NCI-H187 (cell line): ENCODE measurements at regions not wholly inside any gene's neighbourhood (a gene's known extent, or its start where the extent isn't known, plus 50 kb on each side); places are given as distances from the start of the nearest gene placed in this dataset.
"Not testable (repeated sequence)": the region's sequence is repeated elsewhere in the genome, so short reads cannot be mapped to it uniquely, and the experiment has no call there.

Experiments
- DNase-seq, 2 experiments: peaks; one replicate each; lab custom pipeline; 2025; lab: John Stamatoyannopoulos, UW

DNA sequence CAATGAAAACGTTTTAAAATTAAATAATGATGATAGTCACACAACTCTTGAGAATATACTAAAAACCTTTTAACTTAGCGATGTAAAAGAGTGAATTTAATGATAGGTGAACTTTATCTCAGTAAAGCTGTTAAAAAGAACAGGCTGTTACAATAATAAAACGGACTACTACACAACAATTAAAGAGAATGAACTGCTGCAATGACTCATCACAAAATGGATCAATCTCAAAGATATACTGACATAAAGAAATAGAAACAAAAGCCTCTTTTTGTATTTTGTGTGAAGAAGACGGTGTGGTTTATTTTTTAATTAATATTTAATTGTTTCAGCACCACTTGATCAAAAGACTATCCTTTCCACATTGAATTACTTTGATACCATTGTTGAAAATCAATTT, 352.4 kb upstream of the GJE1 start:
- no peak for DNase-seq

DNA sequence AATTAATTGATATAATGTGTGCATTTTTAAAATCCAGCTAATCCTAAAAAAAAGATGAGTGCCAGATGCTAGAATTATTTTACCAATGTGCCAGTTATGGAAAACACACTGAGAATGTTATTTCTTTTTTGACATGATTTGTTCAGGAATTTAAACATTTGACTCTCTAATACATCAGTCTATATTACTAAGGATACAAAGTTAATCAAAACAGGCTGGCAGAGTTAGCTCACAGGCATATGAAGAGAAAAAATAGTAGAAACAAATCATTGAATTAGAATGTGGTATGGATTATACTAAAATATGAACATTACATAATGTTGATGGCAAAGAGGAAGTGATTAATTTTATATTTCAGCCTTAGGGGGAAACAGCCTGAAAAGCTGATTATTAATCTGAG, 368.3 kb upstream of the GJE1 start:
- DNase-seq, result no peak

DNA sequence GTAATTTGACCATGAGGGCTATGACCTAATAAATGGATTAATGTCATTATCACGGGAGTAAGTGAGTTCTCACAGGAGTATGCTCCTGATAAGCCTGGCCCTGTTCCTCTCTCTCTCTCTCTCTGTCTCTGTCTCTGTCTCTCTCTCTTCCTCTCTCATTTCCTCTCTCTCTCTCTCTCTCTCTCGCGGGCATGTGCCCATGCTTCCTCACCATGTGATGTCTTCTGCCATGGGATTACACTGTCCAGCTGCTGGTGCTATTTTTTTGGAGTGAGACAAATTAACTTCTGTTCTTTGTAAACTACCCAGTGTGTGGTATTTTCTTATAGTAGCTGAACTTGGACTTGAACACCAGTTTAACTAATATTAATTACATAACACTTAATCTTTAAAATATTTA, 374.3 kb upstream of the GJE1 start:
- DNase-seq, result no peak

DNA sequence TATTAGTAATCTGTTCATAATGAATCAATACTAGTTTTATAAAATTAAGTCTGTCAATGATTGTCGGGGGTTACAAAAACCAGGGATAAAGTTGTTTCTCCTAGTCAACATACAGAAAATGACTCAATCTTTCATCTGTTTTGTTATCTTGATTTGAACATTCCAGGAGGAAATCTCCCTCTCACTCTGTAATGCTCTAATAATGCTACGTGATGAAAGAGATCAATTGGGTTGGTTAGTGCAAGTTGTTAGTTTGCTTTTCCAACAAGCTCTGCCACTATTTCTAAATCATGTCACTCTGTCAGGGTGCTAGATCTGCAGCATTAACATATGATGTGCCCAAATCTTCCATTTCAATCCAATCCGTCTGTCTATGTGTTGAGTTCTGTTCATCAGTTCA, 379.5 kb upstream of the GJE1 start:
- no peak for DNase-seq

DNA sequence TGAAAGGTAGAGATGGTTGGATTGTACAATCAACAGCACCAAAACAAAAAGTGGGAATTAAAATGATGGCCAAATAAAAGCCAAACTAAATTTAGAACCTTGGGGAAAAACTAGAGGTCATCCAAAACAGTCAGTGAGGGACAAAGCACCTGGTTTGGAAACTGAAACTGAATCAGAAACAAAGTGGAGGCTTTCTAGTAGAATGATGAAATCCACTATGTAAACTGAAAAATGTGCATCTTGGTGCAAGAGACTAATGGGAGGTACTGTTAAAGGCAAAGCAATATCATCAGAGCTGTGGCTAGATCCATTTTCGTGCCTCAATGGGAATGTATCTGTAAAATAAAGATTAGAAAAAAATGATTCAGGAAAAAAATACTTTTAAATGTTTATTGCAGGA, 380.0 kb upstream of the GJE1 start:
- no peak for DNase-seq

DNA sequence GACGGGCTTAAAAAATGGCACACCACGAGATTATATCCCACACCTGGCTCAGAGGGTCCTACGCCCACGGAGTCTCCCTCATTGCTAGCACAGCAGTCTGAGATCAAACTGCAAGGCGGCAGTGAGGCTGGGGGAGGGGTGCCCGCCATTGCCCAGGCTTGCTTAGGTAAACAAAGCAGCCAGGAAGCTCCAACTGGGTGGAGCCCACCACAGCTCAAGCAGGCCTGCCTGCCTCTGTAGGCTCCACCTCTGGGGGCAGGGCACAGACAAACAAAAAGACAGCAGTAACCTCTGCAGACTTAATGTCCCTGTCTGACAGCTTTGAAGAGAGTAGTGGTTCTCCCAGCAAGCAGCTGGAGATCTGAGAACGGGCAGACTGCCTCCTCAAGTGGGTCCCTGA, 386.4 kb upstream of the GJE1 start:
- not testable (repeated sequence) for DNase-seq

DNA sequence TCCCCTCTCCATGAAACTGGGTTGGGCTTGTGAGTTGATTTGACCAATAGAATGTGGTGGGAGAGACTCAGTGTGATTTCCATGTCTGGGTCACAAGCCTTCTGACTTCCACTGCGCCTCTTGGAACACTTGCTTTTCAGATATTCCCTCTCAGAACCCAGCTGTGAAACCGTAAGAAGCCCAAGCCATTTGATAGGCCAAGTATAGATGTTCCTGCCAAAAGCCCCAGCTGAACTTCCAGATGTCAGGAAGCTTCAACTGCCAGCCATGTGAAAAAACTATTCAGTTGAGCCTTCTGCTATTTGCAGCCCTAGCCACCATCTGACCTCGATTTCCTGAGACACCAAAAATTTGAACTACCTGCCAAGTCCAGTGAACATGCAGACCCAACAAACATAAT, 387.8 kb upstream of the GJE1 start:
- DNase-seq, result no peak

DNA sequence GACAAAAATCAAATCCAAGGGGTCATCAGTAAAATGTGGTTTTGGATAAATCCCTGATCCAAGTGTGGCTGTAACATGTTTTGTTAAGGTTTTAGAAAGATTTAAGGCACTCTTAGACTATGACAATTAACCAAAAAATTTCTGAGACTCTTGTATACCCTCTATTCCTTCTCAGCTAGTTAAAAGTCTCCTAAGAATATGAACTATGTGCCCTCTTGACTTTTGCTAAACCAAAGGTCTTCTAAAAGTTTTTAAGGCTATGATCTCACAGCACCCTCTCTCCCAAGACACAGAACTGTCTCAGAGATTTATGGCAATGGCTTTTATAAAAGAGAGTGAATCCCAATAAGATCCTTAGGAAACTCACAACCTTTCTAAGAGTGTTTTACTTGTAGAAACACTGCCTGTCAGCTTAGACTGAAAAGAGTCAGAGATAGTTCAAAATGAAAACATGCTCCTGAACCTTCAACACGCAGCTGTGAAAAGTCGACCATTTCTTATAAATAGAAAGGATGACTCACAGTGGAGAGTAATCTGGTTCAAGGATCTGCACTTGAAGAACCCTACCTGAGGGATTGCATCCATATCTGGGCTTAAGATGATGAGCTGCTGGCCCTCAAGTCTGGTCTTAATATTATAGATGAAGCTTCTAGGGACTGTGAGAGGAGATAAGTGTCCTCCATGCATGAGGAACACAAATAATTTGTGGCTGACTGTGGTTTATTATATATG, 388.4 kb upstream of the GJE1 start:
- DNase-seq, result no peak

DNA sequence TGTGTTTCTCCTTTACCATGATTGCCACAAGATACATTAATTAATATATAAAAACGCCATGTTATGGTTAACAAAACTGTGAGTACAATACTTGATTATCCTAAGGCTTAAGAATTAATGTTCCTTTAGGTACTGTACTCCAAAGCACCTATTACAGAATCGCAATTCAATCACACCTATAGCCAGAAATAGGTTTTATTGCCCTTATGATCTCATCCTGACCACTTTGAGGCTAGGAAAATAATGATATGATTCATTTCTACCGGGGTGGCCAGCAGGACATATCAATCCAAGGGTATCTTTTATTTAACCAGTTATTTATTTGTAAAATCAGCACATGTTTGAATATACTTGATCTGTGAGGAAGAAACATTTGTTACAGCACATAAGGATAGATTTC, 396.6 kb upstream of the GJE1 start:
- DNase-seq, result no peak

DNA sequence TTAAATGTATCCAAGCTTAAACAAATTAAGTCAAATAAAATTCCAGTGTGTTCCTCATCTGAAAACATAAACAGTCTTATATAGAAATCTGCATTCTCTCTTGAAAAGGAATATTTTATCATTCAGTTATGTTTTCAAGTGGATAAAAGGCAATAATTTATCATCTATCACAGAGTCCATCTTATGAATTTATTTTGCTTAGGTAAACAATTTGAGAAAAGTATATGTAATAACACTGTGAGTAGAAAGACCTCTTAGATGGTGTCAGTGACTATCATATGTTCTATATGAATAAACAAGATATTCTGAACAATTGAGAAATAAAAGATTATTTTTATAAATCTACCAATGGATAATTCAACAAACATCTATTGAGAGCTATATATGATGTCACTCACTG, 397.6 kb upstream of the GJE1 start:
- no peak for DNase-seq

DNA sequence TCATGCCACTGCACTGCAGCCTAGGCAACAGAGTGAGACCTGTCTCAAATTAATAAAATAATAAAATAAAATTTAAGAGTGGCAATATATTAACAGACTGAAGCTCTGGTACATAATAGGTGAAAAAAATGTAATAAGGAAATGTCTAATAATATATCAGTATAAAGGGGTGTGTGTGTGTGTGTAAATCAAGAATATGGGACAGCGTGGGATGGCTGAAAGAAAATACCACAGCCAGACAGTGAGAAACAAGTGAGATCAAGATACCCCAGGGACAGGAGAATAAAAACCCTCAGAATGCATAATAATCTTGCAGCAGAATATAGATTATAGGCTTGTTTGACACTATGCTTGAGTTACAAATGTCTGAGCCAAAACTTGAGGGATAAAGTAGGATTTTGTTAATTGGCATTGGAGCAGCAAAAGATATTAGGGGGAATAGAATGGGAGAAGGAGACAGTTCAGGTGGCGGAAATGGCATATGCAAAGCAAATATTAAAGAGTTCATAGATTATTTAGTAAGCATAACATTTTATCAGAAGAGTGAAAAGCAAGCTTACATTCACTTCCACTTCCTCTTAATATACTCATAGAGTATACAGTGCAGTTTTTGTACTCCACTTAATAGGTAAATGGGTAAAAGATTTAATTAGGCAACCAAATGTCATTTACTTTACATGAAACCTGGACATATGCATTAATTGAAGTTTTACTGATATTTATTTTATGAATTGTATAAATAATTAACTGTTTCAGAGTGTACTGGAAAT, 398.5 kb upstream of the GJE1 start:
- DNase-seq, result no peak

DNA sequence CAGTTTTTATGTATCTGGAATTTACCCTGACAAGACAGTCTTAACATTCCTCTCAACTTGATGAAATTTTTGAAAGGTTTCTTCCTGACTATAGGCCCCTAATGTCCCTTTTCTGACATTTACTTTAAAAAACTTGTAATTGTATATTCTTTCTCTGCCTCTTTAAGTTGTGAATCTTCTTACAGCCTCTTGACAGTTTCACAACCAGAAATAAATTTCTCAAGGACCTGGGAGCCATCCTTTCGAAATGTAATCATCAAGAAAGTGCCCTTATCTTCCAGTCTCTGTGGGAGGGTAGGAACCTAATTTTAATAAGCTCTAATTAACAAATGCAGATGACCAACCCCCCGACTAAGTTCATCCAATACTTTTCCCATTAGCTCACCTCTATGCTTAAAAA, 403.6 kb upstream of the GJE1 start:
- no peak for DNase-seq

DNA sequence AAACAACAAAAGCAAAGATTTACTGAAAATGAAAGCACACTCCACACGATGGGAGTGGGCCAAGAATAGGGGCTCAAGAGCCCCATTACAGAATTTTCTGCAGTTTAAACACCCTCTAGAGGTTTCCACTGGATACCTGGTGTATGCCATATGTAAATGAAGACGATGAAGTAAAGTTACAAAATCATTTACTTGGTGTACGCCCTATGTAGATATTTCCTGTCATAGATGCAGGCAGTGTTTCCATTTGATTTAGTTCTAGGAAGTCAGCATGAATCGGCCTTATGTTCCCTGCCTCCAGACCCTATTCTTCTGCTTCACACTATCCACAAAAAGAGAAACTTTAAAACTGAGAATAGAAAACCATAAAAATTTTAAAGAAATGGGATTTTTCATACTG, 404.4 kb upstream of the GJE1 start:
- DNase-seq, result no peak

DNA sequence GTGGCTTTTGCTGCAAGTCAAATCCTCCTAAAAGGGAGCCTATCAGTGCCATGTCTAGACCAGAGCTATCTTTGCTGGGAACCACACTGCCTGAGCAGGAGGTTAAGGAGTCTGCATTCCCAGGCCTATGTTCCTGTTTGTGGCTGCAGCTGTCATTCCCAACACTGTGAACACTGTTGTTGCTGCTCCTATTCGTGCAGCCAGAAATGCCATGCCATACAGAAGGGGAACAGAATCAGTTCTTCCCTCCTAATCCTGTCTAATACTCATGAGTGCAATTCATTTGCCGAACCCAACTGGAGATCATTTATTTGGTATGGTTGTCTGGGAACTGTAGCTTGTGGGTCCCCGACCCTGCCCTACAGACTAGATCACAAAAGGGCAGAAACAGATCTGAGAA, 406.5 kb upstream of the GJE1 start:
- DNase-seq, result no peak

DNA sequence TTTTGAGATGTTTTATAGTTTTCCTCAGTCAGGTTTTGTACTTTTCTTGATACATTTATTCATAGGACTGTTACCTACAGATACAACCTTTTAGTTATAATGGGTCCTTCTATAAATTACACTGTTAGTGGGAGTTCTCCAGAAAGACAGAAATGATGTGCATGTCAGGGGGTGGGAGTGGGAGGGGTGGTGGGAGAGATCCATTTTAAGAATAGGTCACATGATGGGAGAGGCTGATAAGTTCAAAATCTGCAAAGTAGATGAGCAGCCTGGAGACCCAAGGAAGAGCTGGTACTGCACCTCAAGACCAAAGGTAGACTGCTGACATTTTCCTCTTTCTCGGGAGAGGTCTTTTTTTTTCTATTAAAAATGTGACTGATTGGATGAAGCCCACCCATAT, 408.0 kb upstream of the GJE1 start:
- DNase-seq, result no peak

DNA sequence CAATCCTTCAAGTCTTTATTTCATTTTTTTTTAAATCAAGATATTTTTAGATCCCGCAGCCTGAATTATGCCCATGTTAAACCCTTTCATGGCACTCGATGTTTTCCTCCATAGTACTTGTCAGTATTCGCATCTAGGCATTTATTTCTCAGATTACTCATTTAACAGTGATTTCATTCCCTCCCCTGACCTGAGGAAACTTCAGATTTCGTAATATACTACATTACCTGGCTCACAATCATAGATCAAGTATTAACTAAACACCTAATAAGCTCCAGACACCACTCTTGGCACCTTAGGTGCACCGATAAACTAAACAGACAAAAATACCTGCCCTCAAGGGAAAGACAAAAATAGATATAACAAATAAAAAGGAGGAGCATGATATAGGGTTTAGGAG, 413.2 kb upstream of the GJE1 start:
- no peak for DNase-seq

DNA sequence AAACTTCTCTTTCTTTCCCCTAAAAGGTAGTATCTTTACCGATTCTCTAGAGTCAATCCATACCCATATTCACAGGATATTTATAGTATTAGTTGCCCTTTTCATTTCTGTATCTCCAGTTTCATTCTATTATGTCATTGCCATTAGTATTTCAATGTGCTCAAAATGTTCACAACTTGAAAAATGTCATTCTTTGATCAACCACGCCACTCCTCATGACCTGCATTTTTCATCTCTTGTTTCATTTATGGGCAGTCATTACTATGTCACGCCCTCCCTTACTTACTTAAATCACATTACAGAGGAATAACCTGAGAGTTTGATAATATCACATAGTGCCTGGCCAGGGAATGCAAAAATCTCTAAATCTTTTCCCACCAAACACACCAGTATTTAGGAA, 427.3 kb upstream of the GJE1 start:
- no peak for DNase-seq

DNA sequence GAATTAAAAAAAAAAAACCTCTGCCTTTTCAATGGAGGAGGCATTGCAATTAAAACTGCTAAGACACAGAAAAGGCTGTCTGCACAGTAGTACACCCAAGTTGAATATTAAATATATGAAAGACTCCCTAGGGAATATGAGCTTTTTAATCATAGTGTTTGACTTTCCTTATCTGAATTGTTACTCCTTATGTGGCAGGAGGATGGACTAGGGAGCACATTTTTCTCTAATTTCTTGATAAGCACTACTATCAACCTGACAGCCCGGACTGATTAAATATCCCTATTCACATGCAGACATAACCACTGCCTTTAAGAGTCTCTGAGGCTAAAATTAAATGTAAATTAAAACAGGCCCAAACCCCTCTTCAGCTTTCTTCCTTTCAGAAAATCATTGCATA, 428.6 kb upstream of the GJE1 start:
- no peak for DNase-seq

DNA sequence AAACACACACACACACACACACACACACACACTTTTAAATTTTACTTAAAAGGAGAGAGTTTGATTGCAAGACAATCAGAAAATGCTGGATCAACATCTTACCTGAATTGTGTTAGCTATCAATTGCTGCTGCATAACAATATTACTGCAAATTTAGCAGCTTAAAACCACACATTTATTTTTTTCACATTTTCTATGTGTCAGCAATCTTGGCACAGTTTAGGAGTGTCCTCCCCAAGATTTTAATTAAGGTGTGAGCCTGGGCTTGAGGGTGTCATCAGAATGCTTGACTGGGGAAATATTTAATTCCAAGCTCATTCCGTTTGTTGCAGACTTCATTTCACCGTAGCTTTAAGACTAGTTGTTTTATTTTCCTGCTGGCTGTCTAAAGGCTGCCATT, 431.0 kb upstream of the GJE1 start:
- no peak for DNase-seq

DNA sequence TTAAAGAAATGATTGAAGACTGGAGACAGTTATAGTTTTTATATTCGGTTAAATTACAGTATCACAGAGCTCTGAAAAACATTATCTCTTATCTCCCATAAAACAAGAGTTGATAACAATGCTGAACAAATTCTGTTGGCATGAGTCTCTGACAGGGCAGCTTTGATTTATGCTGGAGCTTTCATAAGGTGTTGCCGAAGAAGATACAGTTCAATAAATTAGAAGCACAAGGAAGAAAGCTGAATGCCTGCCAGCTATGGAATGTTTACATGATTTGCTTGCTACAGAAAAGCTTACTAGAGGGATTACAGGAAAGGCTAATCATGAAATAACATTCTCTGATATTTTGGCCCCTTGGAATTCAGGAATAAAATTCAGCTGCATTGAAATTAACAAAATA, 431.9 kb upstream of the GJE1 start:
- DNase-seq, result no peak

DNA sequence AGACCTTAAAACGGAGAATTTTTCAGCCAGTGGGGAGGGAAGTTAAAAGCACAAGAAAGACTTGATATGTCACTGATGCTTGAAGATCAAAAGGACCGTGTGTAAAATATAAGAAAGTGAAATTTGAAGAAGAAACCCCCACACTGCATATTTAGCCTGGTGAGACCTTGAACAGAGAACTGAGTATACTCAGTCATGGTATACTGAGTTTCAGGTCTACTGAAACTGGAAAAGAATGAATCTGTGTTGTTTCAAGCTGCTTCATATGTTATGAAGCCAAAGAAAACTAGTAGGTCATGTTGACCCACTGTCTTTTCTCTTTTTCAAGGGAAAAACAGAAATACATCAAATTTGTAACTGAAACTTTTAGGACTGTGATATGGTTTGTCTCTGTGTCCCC, 443.8 kb upstream of the GJE1 start:
- no peak for DNase-seq

DNA sequence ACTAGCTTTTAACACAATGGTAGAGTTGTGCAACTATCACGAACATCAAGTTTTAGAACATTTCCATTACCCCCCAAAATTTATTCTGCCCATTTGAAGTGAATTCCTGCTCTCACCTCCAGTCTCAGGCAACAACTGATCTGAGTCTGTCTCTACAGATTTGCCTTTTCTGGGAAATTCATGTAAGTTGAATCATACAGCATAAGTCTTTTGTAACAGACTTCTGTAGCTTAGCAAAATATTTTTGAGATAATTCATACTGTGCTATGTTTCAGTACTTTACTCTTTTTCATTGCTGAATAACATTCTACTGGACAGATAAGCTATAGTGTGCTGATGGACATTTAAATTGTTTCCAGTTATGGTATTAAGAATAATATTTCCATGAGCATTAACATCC, 447.3 kb upstream of the GJE1 start:
- no peak for DNase-seq

DNA sequence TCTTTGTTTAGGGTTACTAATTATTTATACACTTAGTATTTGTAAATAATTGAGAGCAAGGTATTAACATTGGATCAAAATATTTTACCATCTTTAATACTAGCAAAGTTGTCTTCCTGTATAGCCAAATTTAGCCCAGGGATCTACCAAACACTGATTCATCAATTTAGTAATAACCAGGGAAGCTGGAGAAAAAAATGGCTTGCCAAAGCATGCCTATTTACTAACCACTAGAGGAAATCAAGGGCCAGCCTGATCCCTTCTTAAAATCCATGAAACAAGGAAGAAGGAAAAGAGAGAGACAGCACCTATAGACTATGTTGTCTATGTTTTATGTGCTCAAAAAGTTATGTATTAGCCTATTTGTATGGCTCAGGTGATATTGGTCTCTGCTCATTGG, 450.3 kb upstream of the GJE1 start:
- DNase-seq, result no peak
